ENCODE measurements at regions not wholly inside any gene's neighbourhood (a gene's known extent, or its start where the extent isn't known, plus 50 kb on each side); places are given as distances from the start of the nearest gene placed in this dataset.

GRCh38 chr2:39855856-39856255 is 76.8 kb upstream of the THUMPD2 start:
- ATAC-seq (no peak), FAIRE-seq (no peak), DNase-seq (ENCODE audit: extremely low read depth in 1 of 4, low spot score in 3 of 4) (no peak)
- Histone ChIP-seq H3K9me3 (replicated peaks; ENCODE audit: control insufficient read depth, insufficient read depth, low read depth, low read length) (no peaks in the 10 kb centered on the region), H3K79me2 (ENCODE audit: control insufficient read depth, insufficient read depth, low read length) (no peaks in the 10 kb centered on the region), H3K4me3 (no peak overlapping the region), H3K9me1 (ENCODE audit: control insufficient read depth, insufficient read depth, low read length) (no peaks in the 10 kb centered on the region), H3K9ac (ENCODE audit: insufficient read depth in 1 of 2, low read depth in 2 of 2, low read length in 2 of 2) (no peak overlapping the region), H2AFZ (ENCODE audit: low read depth, low read length) (no peak overlapping the region), H3K27ac (ENCODE audit: extremely low read depth, low read depth, low read length) (no peak overlapping the region), H3K27me3 (ENCODE audit: control insufficient read depth in 2 of 2, insufficient read depth in 2 of 2, low read length in 2 of 2) (no peaks in the 10 kb centered on the region), H3K4me1 (replicated peaks in 1 of 2; ENCODE audit: control insufficient read depth in 2 of 2, insufficient read depth in 2 of 2, low read length in 2 of 2) (no peaks in the 10 kb centered on the region), H3K36me3 (ENCODE audit: control insufficient read depth, insufficient read depth, low read length) (no peaks in the 10 kb centered on the region), H3K4me2 (ENCODE audit: insufficient read depth, low read length) (no peak overlapping the region), H4K20me1 (replicated peaks; ENCODE audit: control insufficient read depth, insufficient read depth, low read length) (no peaks in the 10 kb centered on the region)
- TF ChIP-seq AFF1 (IDR thresholded peaks at IDR 0.05; ENCODE audit: low read depth in 1 of 2, partially characterized antibody in 2 of 2) (no peak), TCFL5 (CRISPR knock-in tag; conservative IDR thresholded peaks at IDR 0.05) (no peak), CREM (IDR thresholded peaks at IDR 0.05; ENCODE audit: low read depth) (no peak), TFAP4 (CRISPR knock-in tag; IDR thresholded peaks at IDR 0.05; ENCODE audit: borderline replicate concordance) (no peak), HSF4 (CRISPR knock-in tag; IDR thresholded peaks at IDR 0.05; ENCODE audit: borderline replicate concordance) (no peak), MAFG (tag; conservative IDR thresholded peaks at IDR 0.05) (no peak), MXI1 (IDR thresholded peaks at IDR 0.05; ENCODE audit: low read depth, low read length) (no peak), THRA (IDR thresholded peaks at IDR 0.05) (no peak), ZNF384 (IDR thresholded peaks at IDR 0.05; ENCODE audit: low read depth, low read length) (no peak), ZNF143 (CRISPR knock-in tag; IDR thresholded peaks at IDR 0.05) (no peak), ERF (CRISPR knock-in tag; IDR thresholded peaks at IDR 0.05) (no peak)
- WGBS (ENCODE audit: insufficient coverage, low coverage, missing lambda C conversion rate) = 2% methylated on average over 3 of the region's 3 CpGs
- BruUV-seq (replicated peaks) = no TSS peak
- CTCF ChIA-PET (ENCODE audit: low intra/inter-chr PET ratio) = no interaction called here
- POLR2A ChIA-PET = no interaction called here
- in situ Hi-C loops (cut with MboI) (no loop called here), intact Hi-C loops (cut with micrococcal nuclease) (no loop called here)
